HepG2 (cell line): ENCODE measurements at regions not wholly inside any gene's neighbourhood (a gene's known extent, or its start where the extent isn't known, plus 50 kb on each side); places are given as distances from the start of the nearest gene placed in this dataset.

Source experiments
- ATAC-seq: fragments of 200-7000 bp; cut with Tn5 transposase; 3 replicates; pipeline ENCODE4 v1.9.1; 2020; ENCODE audit warnings: mild to moderate bottlenecking, moderate library complexity
- BruUV-seq: library from RNA; stranded (reverse); fragments of 400-500 nt; replicated peaks from 2 replicates; lab custom pipeline; 2021; lab: Mats Ljungman, UMichigan
- CTCF ChIA-PET: fragments of 300-600 bp; formaldehyde crosslinking; extraction: SDS; loops from one replicate; lab custom pipeline; 2021; ENCODE audit warnings: low total read pairs, inconsistent platforms, low intra/inter-chr PET ratio; lab: Yijun Ruan, JAX
- POLR2A ChIA-PET: fragments of 350-600 bp; sonication (Branson Sonifier 250); formaldehyde crosslinking; loops from one replicate; lab custom pipeline; 2020; ENCODE audit warnings: antibody characterized with exemption, inconsistent platforms; lab: Yijun Ruan, JAX
- DNase-seq: peaks from one replicate; pipeline ENCODE4 v3.0.0-alpha.2; 2015; ENCODE audit warnings: low spot score
- FAIRE-seq: peaks from 3 replicates; lab custom pipeline; 2011; peaks lifted over from hg19 to GRCh38; lab: Jason Lieb, UNC
- H2AFZ ChIP-seq: one replicate; pipeline ENCODE4 v1.6.1; 2011; ENCODE audit warnings: low read length, inconsistent platforms
- H3K27ac ChIP-seq: fragments of 300-600 bp; 3 replicates; pipeline ENCODE4 v1.8.0; 2011; ENCODE audit warnings: mixed run types, mild to moderate bottlenecking, mixed read lengths, low read length, inconsistent platforms; ENCODE audit not compliant: insufficient read depth; ENCODE audit errors: extremely low read length
- H3K27me3 ChIP-seq, 2 experiments: fragments of 200-600 bp in 1 of 2; 2 replicates in 1 of 2; 3 replicates in 1 of 2; pipeline versions ENCODE4 v1.6.0 to v1.8.0; 2011; ENCODE audit warnings: low read length in 2 of 2, mild to moderate bottlenecking in 2 of 2, moderate library complexity in 2 of 2, inconsistent platforms in 1 of 2; ENCODE audit not compliant: insufficient read depth in 2 of 2, control insufficient read depth in 1 of 2
- H3K36me3 ChIP-seq, 2 experiments: fragments of 200-600 bp in 1 of 2; replicated peaks in 1 of 2; 2 replicates in 1 of 2; 3 replicates in 1 of 2; pipeline versions ENCODE4 v1.5.1 to v1.8.0; 2011; ENCODE audit warnings: low read length in 2 of 2, inconsistent platforms in 1 of 2; ENCODE audit not compliant: insufficient read depth in 2 of 2, control insufficient read depth in 1 of 2
- H3K4me1 ChIP-seq: 2 replicates; pipeline ENCODE4 v1.5.1; 2012; ENCODE audit warnings: low read length, inconsistent platforms; ENCODE audit not compliant: insufficient read depth
- H3K4me2 ChIP-seq: 2 replicates; pipeline ENCODE4 v1.6.0; 2011; ENCODE audit warnings: low read depth, low read length, inconsistent platforms
- H3K4me3 ChIP-seq, 3 experiments: fragments of 200-600 bp in 1 of 3; sonication (generic), shearing (Covaris generic) in 1 of 3; replicated peaks in 1 of 3; 2 replicates each; pipeline ENCODE4 v1.5.1; 2011 to 2016; ENCODE audit warnings: low read length in 3 of 3, inconsistent platforms in 2 of 3, low read depth in 2 of 3, mild to moderate bottlenecking in 2 of 3, control low read depth in 1 of 3, mixed read lengths in 1 of 3; ENCODE audit not compliant: insufficient read depth in 1 of 3
- H3K79me2 ChIP-seq: one replicate; pipeline ENCODE4 v1.6.1; 2011; ENCODE audit warnings: low read length, inconsistent platforms; ENCODE audit not compliant: insufficient read depth
- H3K9ac ChIP-seq: 2 replicates; pipeline ENCODE4 v1.6.0; 2011; ENCODE audit warnings: mild to moderate bottlenecking, low read depth, low read length, inconsistent platforms; ENCODE audit not compliant: insufficient read depth
- H3K9me3 ChIP-seq: 2 replicates; pipeline ENCODE4 v1.5.1; 2012; ENCODE audit warnings: mild to moderate bottlenecking, low read length
- H4K20me1 ChIP-seq: 2 replicates; pipeline ENCODE4 v1.6.0; 2011; ENCODE audit warnings: inconsistent platforms, mild to moderate bottlenecking, low read length, moderate library complexity; ENCODE audit not compliant: insufficient read depth
- GABPA ChIP-seq, 2 experiments: IDR thresholded peaks; 2 replicates each; pipeline ENCODE4 v1.6.1; 2011 to 2016; ENCODE audit warnings: low read depth in 2 of 2, low read length in 1 of 2, missing biosample characterization in 1 of 2, missing genetic modification characterization in 1 of 2
- RFXAP ChIP-seq: sonication (generic); formaldehyde crosslinking; IDR thresholded peaks from 2 replicates; pipeline ENCODE4 v1.4.0; 2020; ENCODE audit warnings: missing genetic modification reagents, borderline replicate concordance
- SMYD3 ChIP-seq: sonication (generic); formaldehyde crosslinking; IDR thresholded peaks from 2 replicates; pipeline ENCODE4 v1.8.1; 2023; ENCODE audit warnings: mild to moderate bottlenecking, missing genetic modification reagents
- ZFP62 ChIP-seq: sonication (generic); formaldehyde crosslinking; IDR thresholded peaks from 2 replicates; pipeline ENCODE4 v1.4.0; 2020; ENCODE audit warnings: missing genetic modification reagents
- ZMYM2 ChIP-seq: sonication (generic); formaldehyde crosslinking; IDR thresholded peaks from 2 replicates; pipeline ENCODE4 v1.8.0; 2022; ENCODE audit warnings: mild to moderate bottlenecking, missing genetic modification reagents
- ZNF256 ChIP-seq: sonication (generic); formaldehyde crosslinking; conservative IDR thresholded peaks from 2 replicates; pipeline ENCODE4 v1.4.0; 2020; ENCODE audit warnings: missing genetic modification reagents
- ZNF768 ChIP-seq: sonication (generic); formaldehyde crosslinking; IDR thresholded peaks from 2 replicates; pipeline ENCODE4 v1.4.0; 2020; ENCODE audit warnings: missing genetic modification reagents
- WGBS: methylation state at CpG from one replicate; pipeline ENCODE4 v1.1.6; 2017; ENCODE audit warnings: low lambda C conversion rate; 5-methylcytosine and 5-hydroxymethylcytosine counted together
- in situ Hi-C: cut with HindIII; loops from 2 replicates; pipeline ENCODE4 v1.10.0; 2017; ENCODE audit warnings: low pct_unique_long_range_greater_than_20kb; ENCODE audit not compliant: extremely low pct_ligation_motif_present
- intact Hi-C: fragments of 100-400 bp; cut with micrococcal nuclease; formaldehyde crosslinking; loops from one replicate; pipeline ENCODE4 v1.10.0; 2022; ENCODE audit not compliant: unreplicated experiment

DNA sequence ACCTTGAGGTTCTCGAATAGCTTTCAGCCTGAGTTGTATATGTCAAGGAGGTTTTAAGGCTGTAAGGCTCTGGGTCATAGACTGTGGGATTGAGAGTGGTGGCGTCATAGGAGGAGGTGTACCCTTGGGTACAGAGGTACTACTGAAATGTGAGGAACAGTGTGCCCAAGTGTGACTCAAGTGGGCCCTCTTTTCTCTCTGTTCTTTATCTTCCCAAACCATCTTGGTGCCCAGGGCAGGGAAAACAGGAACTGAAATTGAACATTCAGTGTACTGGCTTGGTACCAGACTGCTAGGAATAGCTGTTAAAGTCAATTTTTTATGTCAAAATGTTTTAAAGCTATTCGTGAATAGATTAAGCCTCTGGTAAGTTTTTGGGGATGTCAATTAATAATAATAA is 136.2 kb upstream of the RPS6KA3 start:
- no peak for DNase-seq
- peaks cover 18% of the 10 kb centered on the region for H3K4me1 ChIP-seq
- no peak for FAIRE-seq
- H3K27ac ChIP-seq: no peak overlapping the region
- H3K79me2 ChIP-seq: no peaks in the 10 kb centered on the region
- H3K4me3 ChIP-seq: no peak overlapping the region
- WGBS: 50% methylated on average over 2 of the region's 3 CpGs
- ChIA-PET POLR2A (no interaction called here), CTCF (no interaction called here)
- no TSS peak for BruUV-seq
- no peak overlapping the region for H3K4me2 ChIP-seq
- H3K27me3 ChIP-seq: no peaks in the 10 kb centered on the region
- in situ Hi-C loops: no loop called here
- TF ChIP-seq ZFP62 (CRISPR knock-in tag): no peak
- TF ChIP-seq ZMYM2: no peak
- no peak for TF ChIP-seq ZNF256 (CRISPR knock-in tag)
- no peaks in the 10 kb centered on the region for H3K9me3 ChIP-seq
- H3K36me3 ChIP-seq: no peaks in the 10 kb centered on the region
- H2AFZ ChIP-seq: no peak overlapping the region
- no peaks in the 10 kb centered on the region for H4K20me1 ChIP-seq
- H3K9ac ChIP-seq: no peak overlapping the region
- ATAC-seq: no peak
- intact Hi-C loops: no loop called here

DNA sequence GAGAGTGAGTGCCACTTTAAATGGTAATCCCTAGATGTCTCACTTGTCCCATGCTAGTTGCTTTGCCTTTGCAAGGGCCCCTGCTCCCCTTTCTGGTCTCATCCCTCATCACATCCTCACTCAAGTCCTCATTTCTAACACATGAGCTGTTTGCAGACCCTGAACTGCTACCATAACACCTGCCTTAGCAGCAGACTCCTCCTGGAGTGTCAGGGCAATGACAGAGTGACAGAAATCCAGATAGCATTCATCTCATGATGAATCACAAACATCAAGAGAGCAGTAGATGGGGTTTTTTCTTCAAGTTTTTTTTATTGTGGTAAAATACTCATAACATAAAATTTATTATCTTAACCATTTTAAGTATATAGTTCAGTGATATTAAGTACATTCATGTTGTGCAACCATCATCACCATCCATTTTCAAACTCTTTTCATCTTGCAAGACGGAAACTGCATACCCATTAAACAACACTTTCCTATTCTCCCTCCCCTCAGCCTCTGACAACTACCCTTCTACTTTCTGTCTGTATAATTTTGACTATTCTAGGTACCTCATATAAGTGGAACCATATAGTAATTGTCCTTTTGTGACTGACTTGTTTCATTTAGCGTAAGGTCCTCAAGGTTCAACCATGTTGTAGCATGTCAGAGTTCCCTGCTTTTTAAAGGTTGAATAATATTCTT is 133.2 kb upstream of the RPS6KA3 start:
- ChIA-PET CTCF (no interaction called here), POLR2A (no interaction called here)
- no peaks in the 10 kb centered on the region for H3K36me3 ChIP-seq
- no TSS peak for BruUV-seq
- no peaks in the 10 kb centered on the region for H3K27me3 ChIP-seq
- H3K9me3 ChIP-seq: no peaks in the 10 kb centered on the region
- no peak overlapping the region for H3K4me3 ChIP-seq
- ATAC-seq: no peak
- H3K4me2 ChIP-seq: no peak overlapping the region
- no peak for DNase-seq
- no peaks in the 10 kb centered on the region for H4K20me1 ChIP-seq
- H3K4me1 ChIP-seq: peaks cover 49% of the 10 kb centered on the region
- intact Hi-C loops: no loop called here
- in situ Hi-C loops: no loop called here
- H3K9ac ChIP-seq: no peak overlapping the region
- no peak for FAIRE-seq
- TF ChIP-seq SMYD3: no peak
- TF ChIP-seq GABPA (IDR thresholded peaks at IDR 0.05; ENCODE audit: low read depth, low read length): no peak
- TF ChIP-seq GABPA (CRISPR knock-in tag; IDR thresholded peaks at IDR 0.05; ENCODE audit: low read depth): no peak
- no peak for TF ChIP-seq RFXAP (CRISPR knock-in tag)
- TF ChIP-seq ZNF768 (CRISPR knock-in tag): no peak
- no peaks in the 10 kb centered on the region for H3K79me2 ChIP-seq
- no peak overlapping the region for H2AFZ ChIP-seq
- 92% methylated on average over 2 of the region's 2 CpGs for WGBS
- H3K27ac ChIP-seq: no peak overlapping the region
